Mucosa of rectum (tissue), 2 donors: ENCODE measurements at regions not wholly inside any gene's neighbourhood (a gene's known extent, or its start where the extent isn't known, plus 50 kb on each side); places are given as distances from the start of the nearest gene placed in this dataset.
A peak's percentile ranks its signal among the peaks of the same experiment; 100 is the strongest.

Experiments used
- H3K27ac ChIP-seq, 2 donors: one replicate each; pipeline ENCODE4 v1.7.0; 2013; ENCODE audit warnings: inconsistent platforms in 2 of 2, low read depth in 2 of 2, low read length in 2 of 2
- H3K27me3 ChIP-seq, 2 donors: one replicate each; pipeline ENCODE4 v1.7.0; 2013; ENCODE audit warnings: low read length in 2 of 2; ENCODE audit not compliant: control insufficient read depth in 2 of 2, insufficient read depth in 2 of 2
- H3K36me3 ChIP-seq, 2 donors: one replicate each; pipeline ENCODE4 v1.7.0; 2013; ENCODE audit warnings: low read length in 2 of 2; ENCODE audit not compliant: control insufficient read depth in 2 of 2, insufficient read depth in 2 of 2
- H3K4me1 ChIP-seq, 2 donors: one replicate each; pipeline ENCODE4 v1.7.0; 2013; ENCODE audit warnings: low read length in 2 of 2, mild to moderate bottlenecking in 1 of 2; ENCODE audit not compliant: control insufficient read depth in 2 of 2, insufficient read depth in 2 of 2
- H3K4me3 ChIP-seq, 2 donors: one replicate each; pipeline ENCODE4 v1.7.0; 2013; ENCODE audit warnings: low read length in 2 of 2
- H3K9ac ChIP-seq, 2 donors: one replicate each; pipeline ENCODE4 v1.7.0; 2013; ENCODE audit warnings: low read length in 2 of 2, low read depth in 1 of 2, mild to moderate bottlenecking in 1 of 2
- H3K9me3 ChIP-seq, 2 donors: one replicate each; pipeline ENCODE4 v1.7.0; 2013; ENCODE audit warnings: low read length in 2 of 2; ENCODE audit not compliant: control insufficient read depth in 2 of 2
- donor health status: healthy.
- donor health status: Normal muscosa, but diverticular disease.

DNA sequence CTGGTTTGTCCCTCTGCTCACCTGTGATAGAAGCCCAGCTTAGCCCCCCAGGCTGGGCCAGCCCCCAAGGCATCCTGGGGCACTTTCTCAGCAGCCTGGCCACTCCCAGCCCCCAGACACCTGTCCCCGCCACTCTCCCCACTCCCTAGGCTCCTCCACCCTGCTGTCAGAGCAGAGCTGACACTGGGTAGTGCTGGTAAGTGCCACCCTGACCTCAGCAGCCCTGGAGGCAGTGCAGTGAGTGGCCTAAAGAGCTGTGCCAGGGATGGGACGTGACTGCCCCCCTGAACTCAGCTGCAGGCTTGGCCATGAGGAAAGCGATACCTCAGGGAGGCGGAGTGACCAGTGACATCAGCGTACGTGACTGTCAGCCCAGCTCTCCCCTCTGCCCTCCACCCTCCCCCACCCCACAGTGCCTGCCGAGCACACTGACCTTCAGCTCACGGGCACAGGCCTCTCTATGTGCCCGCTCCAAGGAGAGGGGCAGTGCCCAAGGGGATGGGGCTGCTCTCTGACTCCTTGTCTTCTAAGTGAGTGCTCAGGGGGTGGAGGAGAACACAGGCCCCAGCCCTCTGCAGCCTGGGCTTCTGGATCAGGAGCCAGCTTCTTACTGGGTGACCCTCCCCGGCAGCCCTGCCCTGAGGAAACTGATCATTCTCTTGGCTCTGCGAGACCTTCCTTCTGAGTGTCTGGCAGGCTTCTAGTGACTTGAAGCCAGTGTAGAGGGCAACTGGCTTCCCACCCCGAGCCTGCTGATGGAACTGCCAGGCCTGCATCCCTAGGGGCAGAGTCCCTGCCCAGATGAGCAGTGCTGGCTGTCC is 172.7 kb downstream of the MRPL14 start:
- Histone ChIP-seq H3K9ac (no peak overlapping the region), H3K4me1 (peaks cover 2 to 5% of the 10 kb centered on the region in 2 donors), H3K9me3 (no peaks in the 10 kb centered on the region), H3K27me3 (peaks cover 0 to 1% of the 10 kb centered on the region in 2 donors), H3K4me3 (no peak overlapping the region), H3K27ac (no peak overlapping the region), H3K36me3 (no peaks in the 10 kb centered on the region)

GRCh38 chr6:43953794-43954310 is 173.4 kb downstream of the MRPL14 start:
- H3K36me3 ChIP-seq = no peaks in the 10 kb centered on the region
- peaks cover 2 to 5% of the 10 kb centered on the region in 2 donors for H3K4me1 ChIP-seq
- H3K9ac ChIP-seq = no peak overlapping the region
- no peak overlapping the region for H3K27ac ChIP-seq
- H3K9me3 ChIP-seq = no peaks in the 10 kb centered on the region
- H3K4me3 ChIP-seq = no peak overlapping the region
- H3K27me3 ChIP-seq = no peaks in the 10 kb centered on the region

- Histone ChIP-seq H3K9ac (no peak overlapping the region), H3K27ac (no peak overlapping the region), H3K9me3 (no peaks in the 10 kb centered on the region), H3K4me3 (no peak overlapping the region), H3K27me3 (no peaks in the 10 kb centered on the region), H3K4me1 (peaks cover 2 to 5% of the 10 kb centered on the region in 2 donors), H3K36me3 (no peaks in the 10 kb centered on the region)
These were observed 174.0 kb downstream of the MRPL14 start for GRCh38 chr6:43953256-43953655.

GRCh38 chr6:43952746-43953145 is 174.5 kb downstream of the MRPL14 start:
- Histone ChIP-seq H3K4me1 (peaks cover 2 to 5% of the 10 kb centered on the region in 2 donors), H3K9ac (no peak overlapping the region), H3K4me3 (no peak overlapping the region), H3K36me3 (no peaks in the 10 kb centered on the region), H3K27ac (no peak overlapping the region), H3K9me3 (no peaks in the 10 kb centered on the region), H3K27me3 (no peaks in the 10 kb centered on the region)

- Histone ChIP-seq H3K4me3 (no peak overlapping the region), H3K4me1 (peaks cover 2 to 5% of the 10 kb centered on the region in 2 donors), H3K36me3 (no peaks in the 10 kb centered on the region), H3K9ac (no peak overlapping the region), H3K27me3 (no peaks in the 10 kb centered on the region), H3K27ac (no peak overlapping the region), H3K9me3 (no peaks in the 10 kb centered on the region)
These were observed 175.2 kb downstream of the MRPL14 start for GRCh38 chr6:43951756-43952675.

DNA sequence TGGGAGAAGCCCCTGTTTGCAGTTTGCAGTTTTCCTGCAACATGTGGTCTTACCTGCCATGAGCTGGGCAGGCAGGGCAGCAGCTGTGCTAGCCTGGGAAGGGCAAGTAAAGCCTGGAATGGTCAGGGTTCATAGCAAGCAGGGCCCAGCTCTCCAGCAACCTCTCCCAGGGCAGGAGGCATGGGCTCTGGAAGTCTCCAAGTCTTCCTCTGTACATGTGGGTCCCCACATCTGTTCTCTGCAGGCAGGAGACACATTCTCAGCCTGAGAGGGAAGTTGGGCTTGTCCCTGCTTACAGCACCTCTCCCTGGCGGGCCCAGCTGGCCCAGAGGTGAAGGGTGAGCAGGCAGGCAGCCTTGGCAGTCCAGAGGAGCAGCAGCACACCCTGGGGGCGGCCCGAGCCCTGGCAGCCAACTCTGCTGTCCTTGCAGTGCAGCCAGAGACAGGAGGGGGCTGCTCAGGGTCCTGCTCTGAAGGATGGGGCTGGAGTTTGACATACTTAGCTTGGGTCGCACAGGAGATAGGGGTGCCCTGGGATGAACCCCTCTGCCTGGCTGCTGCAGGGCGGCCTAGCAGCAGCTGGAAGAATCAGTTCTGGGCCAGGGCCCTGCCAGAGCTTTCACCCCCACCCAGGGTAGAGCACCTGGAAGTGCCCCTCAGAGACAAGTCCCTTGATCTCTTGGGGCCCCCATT is 176.0 kb downstream of the MRPL14 start:
- peak overlapping the region in 1 of 2 donors; percentile 29 for H3K9ac ChIP-seq
- H3K9me3 ChIP-seq = no peaks in the 10 kb centered on the region
- no peaks in the 10 kb centered on the region for H3K27me3 ChIP-seq
- no peak overlapping the region for H3K27ac ChIP-seq
- H3K36me3 ChIP-seq = no peaks in the 10 kb centered on the region
- peaks cover 2 to 3% of the 10 kb centered on the region in 2 donors for H3K4me1 ChIP-seq
- H3K4me3 ChIP-seq = no peak overlapping the region

DNA sequence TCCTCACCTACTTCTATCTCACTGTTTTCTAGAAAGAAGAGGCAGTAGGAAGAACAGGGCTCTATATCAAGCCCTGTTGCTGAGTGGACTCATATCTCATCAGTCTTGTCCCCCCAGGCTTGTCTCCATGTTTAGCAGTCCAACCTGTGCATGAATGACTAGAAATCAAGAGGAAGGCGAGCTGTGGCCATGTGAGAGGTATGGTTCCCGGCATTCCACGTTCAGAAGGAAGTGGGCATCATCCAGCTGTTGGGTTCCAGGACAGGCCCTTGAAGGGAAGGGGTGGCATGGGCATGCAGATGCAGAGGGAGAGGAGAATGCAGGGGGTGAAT is 176.6 kb downstream of the MRPL14 start:
- Histone ChIP-seq H3K9ac (no peak overlapping the region), H3K9me3 (no peaks in the 10 kb centered on the region), H3K27me3 (no peaks in the 10 kb centered on the region), H3K27ac (no peak overlapping the region), H3K4me3 (no peak overlapping the region), H3K36me3 (no peaks in the 10 kb centered on the region), H3K4me1 (peaks cover 2 to 3% of the 10 kb centered on the region in 2 donors)

- no peaks in the 10 kb centered on the region for H3K9me3 ChIP-seq
- H3K4me3 ChIP-seq = no peak overlapping the region
- H3K36me3 ChIP-seq = no peaks in the 10 kb centered on the region
- no peaks in the 10 kb centered on the region for H3K27me3 ChIP-seq
- H3K9ac ChIP-seq = no peak overlapping the region
- no peak overlapping the region for H3K27ac ChIP-seq
- H3K4me1 ChIP-seq = peaks cover 2 to 3% of the 10 kb centered on the region in 2 donors
These were observed 177.1 kb downstream of the MRPL14 start for GRCh38 chr6:43950051-43950605.

DNA sequence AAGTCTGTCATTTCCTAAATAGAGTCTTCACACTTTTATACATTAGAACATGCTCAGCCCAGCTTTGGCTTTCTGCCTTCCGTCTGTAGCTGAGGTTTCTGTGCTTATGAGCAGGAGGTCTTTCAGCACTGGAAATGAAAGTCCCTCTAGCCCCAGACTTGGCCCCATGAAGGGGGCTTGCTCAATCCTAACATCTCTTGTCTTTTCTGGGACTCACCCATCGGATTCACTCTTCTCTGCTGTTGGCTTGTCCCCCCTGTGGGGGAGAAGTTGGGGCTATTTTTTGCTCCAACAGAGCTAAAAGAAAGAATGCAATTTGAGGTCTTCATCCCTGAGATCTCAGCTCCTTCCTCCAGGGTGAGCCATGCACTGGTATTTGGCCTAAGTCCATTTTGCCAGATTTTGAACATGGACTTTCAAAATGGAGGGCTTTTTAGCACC is 177.7 kb downstream of the MRPL14 start:
- Histone ChIP-seq H3K27ac (no peak overlapping the region), H3K27me3 (no peaks in the 10 kb centered on the region), H3K4me3 (no peak overlapping the region), H3K36me3 (no peaks in the 10 kb centered on the region), H3K4me1 (peaks cover 2 to 3% of the 10 kb centered on the region in 2 donors), H3K9me3 (no peaks in the 10 kb centered on the region), H3K9ac (no peak overlapping the region)
